SK-N-MC (cell line): ENCODE measurements at regions not wholly inside any gene's neighbourhood (a gene's known extent, or its start where the extent isn't known, plus 50 kb on each side); places are given as distances from the start of the nearest gene placed in this dataset.

Experiments used
- EZH2 ChIP-seq: fragments of 200-600 bp; sonication (generic); IDR thresholded peaks from one replicate; pipeline ENCODE4 v1.6.1; 2017; ENCODE audit warnings: antibody characterized with exemption
- FOXP2 ChIP-seq: optimal IDR thresholded peaks from 2 replicates; pipeline ENCODE3; 2011; ENCODE audit warnings: mild to moderate bottlenecking, moderate library complexity; ENCODE audit not compliant: insufficient read depth; ENCODE audit errors: extremely low read length, control extremely low read depth
- POLR2AphosphoS5 ChIP-seq: IDR thresholded peaks from 2 replicates; pipeline ENCODE4 v1.6.1; 2012; ENCODE audit warnings: mild to moderate bottlenecking, low read depth, low read length, borderline replicate concordance

GRCh38 chr10:23694921-23695824 is 256.3 kb downstream of the OTUD1 start:
- no peak for TF ChIP-seq EZH2
- TF ChIP-seq POLR2AphosphoS5, result no peak
- TF ChIP-seq FOXP2, result no peak
